NB4 (cell line): ENCODE measurements at regions not wholly inside any gene's neighbourhood (a gene's known extent, or its start where the extent isn't known, plus 50 kb on each side); places are given as distances from the start of the nearest gene placed in this dataset.

Experiments used
- POLR2A ChIP-seq: IDR thresholded peaks from 2 replicates; pipeline ENCODE4 v1.6.1; 2011; ENCODE audit warnings: mild to moderate bottlenecking; ENCODE audit not compliant: insufficient read length; ENCODE audit errors: extremely low read depth
- TF ChIP-seq, protein P1 (sequence below): IDR thresholded peaks from one replicate; pipeline ENCODE4 v1.5.1; 2012; ENCODE audit warnings: low read depth, low read length

DNA sequence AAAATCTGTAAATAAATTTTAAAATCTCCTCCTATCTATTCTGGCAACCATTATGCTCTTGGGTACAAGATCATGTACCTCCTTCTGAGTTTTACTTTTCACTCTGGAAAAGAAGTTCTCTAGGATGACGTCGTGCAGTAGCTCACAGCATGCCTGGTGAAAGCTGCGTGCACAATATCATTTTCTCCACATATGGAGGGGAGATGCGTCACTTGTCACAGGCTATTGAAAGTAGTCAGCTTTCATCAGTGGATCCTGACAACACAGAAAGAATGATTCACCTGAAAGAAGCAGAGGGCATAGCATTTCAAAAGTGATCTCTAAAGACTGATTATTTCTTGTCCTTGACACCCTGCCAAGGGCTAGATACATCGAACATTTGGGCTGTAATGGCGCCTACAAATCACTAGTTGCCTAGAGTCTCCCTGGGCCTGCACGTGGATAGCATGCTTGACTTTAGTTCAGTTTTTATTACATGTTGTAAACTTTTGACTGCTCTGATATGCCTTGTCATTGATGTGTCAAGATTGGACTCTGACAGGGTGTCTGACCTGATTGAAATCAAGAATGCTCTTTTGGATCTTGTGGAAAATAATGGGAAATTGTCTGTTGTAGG is 1365.6 kb downstream of the OLFM4 start:
- no peak for TF ChIP-seq POLR2A
- TF ChIP-seq, protein P1, sequence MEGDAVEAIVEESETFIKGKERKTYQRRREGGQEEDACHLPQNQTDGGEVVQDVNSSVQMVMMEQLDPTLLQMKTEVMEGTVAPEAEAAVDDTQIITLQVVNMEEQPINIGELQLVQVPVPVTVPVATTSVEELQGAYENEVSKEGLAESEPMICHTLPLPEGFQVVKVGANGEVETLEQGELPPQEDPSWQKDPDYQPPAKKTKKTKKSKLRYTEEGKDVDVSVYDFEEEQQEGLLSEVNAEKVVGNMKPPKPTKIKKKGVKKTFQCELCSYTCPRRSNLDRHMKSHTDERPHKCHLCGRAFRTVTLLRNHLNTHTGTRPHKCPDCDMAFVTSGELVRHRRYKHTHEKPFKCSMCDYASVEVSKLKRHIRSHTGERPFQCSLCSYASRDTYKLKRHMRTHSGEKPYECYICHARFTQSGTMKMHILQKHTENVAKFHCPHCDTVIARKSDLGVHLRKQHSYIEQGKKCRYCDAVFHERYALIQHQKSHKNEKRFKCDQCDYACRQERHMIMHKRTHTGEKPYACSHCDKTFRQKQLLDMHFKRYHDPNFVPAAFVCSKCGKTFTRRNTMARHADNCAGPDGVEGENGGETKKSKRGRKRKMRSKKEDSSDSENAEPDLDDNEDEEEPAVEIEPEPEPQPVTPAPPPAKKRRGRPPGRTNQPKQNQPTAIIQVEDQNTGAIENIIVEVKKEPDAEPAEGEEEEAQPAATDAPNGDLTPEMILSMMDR: no peak
